HFFc6 (cell line): ENCODE measurements at regions not wholly inside any gene's neighbourhood (a gene's known extent, or its start where the extent isn't known, plus 50 kb on each side); places are given as distances from the start of the nearest gene placed in this dataset.

Source experiments
- DNase-seq: peaks from one replicate; pipeline ENCODE4 v3.0.0-alpha.2; 2018
- H3K27ac Mint-ChIP-seq: 2 replicates; pipeline ENCODE4 v1.8.0; 2020; ENCODE audit warnings: mild to moderate bottlenecking, mixed read lengths
- H3K27me3 Mint-ChIP-seq: 2 replicates; pipeline ENCODE4 v1.8.0; 2021; ENCODE audit warnings: mild to moderate bottlenecking, moderate library complexity, mixed read lengths; ENCODE audit not compliant: insufficient read depth
- H3K36me3 Mint-ChIP-seq: 2 replicates; pipeline ENCODE4 v1.8.0; 2021; ENCODE audit warnings: low read depth, mixed read lengths
- H3K4me1 Mint-ChIP-seq: 2 replicates; pipeline ENCODE4 v1.8.0; 2020; ENCODE audit warnings: low read depth, mixed read lengths
- H3K4me3 Mint-ChIP-seq: 2 replicates; pipeline ENCODE4 v1.8.0; 2020; ENCODE audit warnings: mild to moderate bottlenecking, moderate library complexity, mixed read lengths
- H3K9me3 Mint-ChIP-seq: 2 replicates; pipeline ENCODE4 v1.8.0; 2020; ENCODE audit warnings: mild to moderate bottlenecking, mixed read lengths
- CTCF ChIP-seq: fragments of 200-600 bp; sonication (generic); IDR thresholded peaks from 2 replicates; pipeline ENCODE4 v1.5.0; 2021; ENCODE audit warnings: antibody characterized with exemption, mild to moderate bottlenecking

- no peaks in the 10 kb centered on the region for H3K27me3 Mint-ChIP-seq
- no peak for TF ChIP-seq CTCF
- H3K27ac Mint-ChIP-seq: no peak overlapping the region
- no peak overlapping the region for H3K4me3 Mint-ChIP-seq
- peaks cover 39% of the 10 kb centered on the region for H3K4me1 Mint-ChIP-seq
- DNase-seq: no peak
- no peaks in the 10 kb centered on the region for H3K9me3 Mint-ChIP-seq
- H3K36me3 Mint-ChIP-seq: no peaks in the 10 kb centered on the region
Measured at GRCh38 chr14:85461432-85462133, 68.4 kb upstream of the FLRT2 start.

- H3K27me3 Mint-ChIP-seq: no peaks in the 10 kb centered on the region
- DNase-seq: no peak
- peaks cover 46% of the 10 kb centered on the region for H3K4me1 Mint-ChIP-seq
- H3K27ac Mint-ChIP-seq: no peak overlapping the region
- H3K36me3 Mint-ChIP-seq: no peaks in the 10 kb centered on the region
- no peak for TF ChIP-seq CTCF
- no peak overlapping the region for H3K4me3 Mint-ChIP-seq
- no peaks in the 10 kb centered on the region for H3K9me3 Mint-ChIP-seq
Measured at GRCh38 chr14:85463512-85463911, 66.4 kb upstream of the FLRT2 start.

DNA sequence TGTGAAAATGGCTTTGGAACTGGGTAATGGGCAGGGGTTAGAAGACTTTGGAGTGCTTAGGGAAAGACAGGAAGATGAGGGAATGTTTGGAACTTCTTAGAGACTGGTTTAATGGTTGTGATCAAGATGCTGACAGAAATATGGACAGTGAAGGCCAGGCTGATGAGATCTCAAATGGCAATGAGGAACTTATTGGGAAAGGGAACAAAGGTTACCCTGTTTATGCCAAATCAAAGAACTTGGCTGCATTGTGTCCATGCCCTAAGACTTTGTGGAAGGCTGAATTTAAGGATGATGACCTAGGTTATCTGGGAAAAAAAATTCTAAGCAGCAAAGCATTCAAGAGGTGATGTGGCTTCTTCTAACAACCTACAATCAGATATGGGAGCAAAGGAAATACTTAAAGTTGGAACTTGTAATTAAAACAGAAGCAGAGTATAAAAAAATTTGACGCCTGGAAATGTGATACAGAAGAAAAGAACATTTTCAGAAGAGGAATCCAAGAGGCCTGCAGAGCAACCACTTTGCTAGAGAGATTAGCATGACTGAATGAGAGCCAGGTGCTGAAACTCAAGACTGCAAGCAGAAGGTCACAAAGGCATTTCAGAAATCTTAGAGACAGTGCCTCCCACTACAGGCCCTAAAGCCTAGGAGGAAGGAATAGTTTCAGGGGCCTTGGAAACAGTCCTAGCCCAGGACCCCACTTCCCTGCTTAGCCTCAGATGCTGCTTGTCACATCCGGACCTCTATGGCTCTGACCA, 65.6 kb upstream of the FLRT2 start:
- no peak for DNase-seq
- Mint-ChIP-seq H3K27me3 (no peaks in the 10 kb centered on the region), H3K9me3 (no peaks in the 10 kb centered on the region), H3K4me1 (peaks cover 49% of the 10 kb centered on the region), H3K27ac (no peak overlapping the region), H3K36me3 (no peaks in the 10 kb centered on the region), H3K4me3 (no peak overlapping the region)
- no peak for TF ChIP-seq CTCF

DNA sequence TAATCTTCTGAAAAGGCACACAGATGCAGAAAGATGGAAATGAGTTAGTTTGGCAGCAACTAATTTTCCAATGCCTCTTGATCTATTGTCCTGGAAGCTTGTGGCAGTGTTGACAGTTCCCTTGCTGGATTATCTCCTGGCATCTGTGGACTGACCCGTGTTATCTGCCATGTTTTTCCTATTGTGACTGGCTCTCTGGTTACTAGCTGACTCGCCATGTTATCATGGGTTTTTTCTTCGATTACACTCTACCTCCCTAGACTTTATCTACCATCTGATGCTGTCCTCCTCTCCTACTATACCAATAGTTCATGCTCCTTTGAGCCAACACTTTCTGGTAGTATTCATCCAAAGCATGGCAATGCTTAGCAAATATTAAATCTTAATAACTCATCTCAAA, 63.3 kb upstream of the FLRT2 start:
- no peaks in the 10 kb centered on the region for H3K36me3 Mint-ChIP-seq
- H3K4me3 Mint-ChIP-seq: no peak overlapping the region
- no peaks in the 10 kb centered on the region for H3K27me3 Mint-ChIP-seq
- TF ChIP-seq CTCF: no peak
- H3K9me3 Mint-ChIP-seq: no peaks in the 10 kb centered on the region
- DNase-seq: peak; percentile 17
- no peak overlapping the region for H3K27ac Mint-ChIP-seq
- H3K4me1 Mint-ChIP-seq: peaks cover 51% of the 10 kb centered on the region

- peaks cover 60% of the 10 kb centered on the region for H3K4me1 Mint-ChIP-seq
- H3K4me3 Mint-ChIP-seq: no peak overlapping the region
- H3K27ac Mint-ChIP-seq: no peak overlapping the region
- no peaks in the 10 kb centered on the region for H3K27me3 Mint-ChIP-seq
- H3K9me3 Mint-ChIP-seq: no peaks in the 10 kb centered on the region
- no peaks in the 10 kb centered on the region for H3K36me3 Mint-ChIP-seq
- no peak for DNase-seq
- no peak for TF ChIP-seq CTCF
Measured at GRCh38 chr14:85468816-85469215, 61.1 kb upstream of the FLRT2 start.
